ENCODE measurements at regions not wholly inside any gene's neighbourhood (a gene's known extent, or its start where the extent isn't known, plus 50 kb on each side); places are given as distances from the start of the nearest gene placed in this dataset.

- no peaks in the 10 kb centered on the region for H3K9me2 ChIP-seq
- H3K27me3 ChIP-seq (ENCODE audit: insufficient read depth), result no peaks in the 10 kb centered on the region
- peaks cover 6% of the 10 kb centered on the region for H3F3A ChIP-seq (replicated peaks; ENCODE audit: insufficient read depth)
- CTCF ChIA-PET, result interaction anchor here (1.0 to 11.6 kb wide), 4 partner anchors 9 to 586 kb away, joined by 3 to 83 read pairs (median 4); no protein-coding TSS in a partner anchor
- 39% methylated on average over 1 of the region's 1 CpG for WGBS (ENCODE audit: low lambda C conversion rate)
- no peak overlapping the region for H2AFZ ChIP-seq (ENCODE audit: low read depth)
- H3K9ac ChIP-seq, result no peak overlapping the region
- no peak overlapping the region for H3K4me3 ChIP-seq (ENCODE audit: low read depth in 2 of 2, low read length in 1 of 2)
- no peaks in the 10 kb centered on the region for H3K36me3 ChIP-seq (replicated peaks in 1 of 2; ENCODE audit: control insufficient read depth in 1 of 2, insufficient read depth in 2 of 2, low read length in 1 of 2)
- H3K79me2 ChIP-seq (ENCODE audit: insufficient read depth), result no peaks in the 10 kb centered on the region
- H3K4me2 ChIP-seq, result no peak overlapping the region
- H3K9me3 ChIP-seq, result no peaks in the 10 kb centered on the region
- no peak for DNase-seq
- no peaks in the 10 kb centered on the region; a peak in 2 of 4 replicates for H3K4me1 ChIP-seq (ENCODE audit: control insufficient read depth in 1 of 2, insufficient read depth in 2 of 2, low read depth in 1 of 2, low read length in 1 of 2)
- H3K27ac ChIP-seq (ENCODE audit: low read depth in 2 of 2, low read length in 1 of 2), result no peak overlapping the region
- TF ChIP-seq SMC3 (IDR thresholded peaks at IDR 0.05; ENCODE audit: low read depth, low read length) (no peak), GATA2 (CRISPR knock-in tag; IDR thresholded peaks at IDR 0.05) (no peak), RFX5 (IDR thresholded peaks at IDR 0.05; ENCODE audit: low read length) (no peak), REST (IDR thresholded peaks at IDR 0.05; ENCODE audit: low read depth, low read length) (no peak), RCOR1 (IDR thresholded peaks at IDR 0.05; ENCODE audit: low read length) (no peak), GABPA (IDR thresholded peaks at IDR 0.05; ENCODE audit: low read depth) (no peak), IRF3 (IDR thresholded peaks at IDR 0.05; ENCODE audit: low read depth, low read length) (no peak), CTCF (IDR thresholded peaks at IDR 0.05) (no peak), MXI1 (IDR thresholded peaks at IDR 0.05; ENCODE audit: low read depth, low read length) (no peak), PBX3 (IDR thresholded peaks at IDR 0.05) (no peak)
- POLR2A ChIA-PET, result no interaction called here
- H4K20me1 ChIP-seq (ENCODE audit: insufficient read depth), result no peaks in the 10 kb centered on the region
Measured at GRCh38 chr4:86506591-86506990, 87.5 kb upstream of the PTPN13 start.

All from SK-N-SH (cell line).